ENCODE measurements at regions not wholly inside any gene's neighbourhood (a gene's known extent, or its start where the extent isn't known, plus 50 kb on each side); places are given as distances from the start of the nearest gene placed in this dataset.
"Not testable (repeated sequence)": the region's sequence is repeated elsewhere in the genome, so short reads cannot be mapped to it uniquely, and the experiment has no call there.

DNA sequence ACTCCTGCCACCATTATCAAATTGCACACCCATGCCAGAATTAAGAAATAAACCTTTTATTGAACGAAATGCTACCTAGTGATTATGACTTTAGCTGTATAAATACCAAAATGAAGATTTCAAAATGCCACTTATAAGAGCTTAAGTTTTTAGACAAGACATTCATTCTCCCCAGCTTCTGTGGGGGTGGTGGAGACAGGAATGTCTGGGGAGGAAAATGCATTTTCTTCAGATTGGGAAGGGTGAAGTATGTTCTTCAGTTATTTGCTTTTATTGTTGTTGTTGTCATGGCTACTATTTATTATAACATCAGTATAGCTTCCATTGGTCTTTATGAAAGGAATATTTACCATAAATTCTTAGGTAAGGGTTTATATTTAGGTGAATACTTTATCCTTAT lies 132.7 kb upstream of the GMNC start:
- intact Hi-C loops (cut with DNase I) = no loop called here
- no peak for DNase-seq

DNA sequence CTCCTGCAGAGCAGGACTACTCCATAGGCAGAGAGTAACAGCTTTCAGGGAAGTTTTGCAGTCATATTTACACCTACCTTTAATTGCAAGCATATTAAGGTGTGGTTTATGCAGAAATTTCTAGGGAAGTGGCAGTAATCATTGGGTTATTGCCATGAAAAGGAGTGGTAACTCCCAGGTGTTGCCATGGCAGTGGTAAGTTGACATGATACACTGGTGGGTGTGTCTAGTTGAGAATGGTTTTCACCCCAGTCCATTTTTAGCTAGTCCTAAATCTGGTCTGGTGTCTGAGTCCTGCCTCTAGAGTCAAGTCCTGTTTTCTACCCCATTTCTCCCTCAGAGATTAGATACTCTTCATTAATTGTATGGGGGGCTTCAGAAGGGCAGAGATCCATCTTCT lies 128.4 kb upstream of the GMNC start:
- DNase-seq = no peak

DNA sequence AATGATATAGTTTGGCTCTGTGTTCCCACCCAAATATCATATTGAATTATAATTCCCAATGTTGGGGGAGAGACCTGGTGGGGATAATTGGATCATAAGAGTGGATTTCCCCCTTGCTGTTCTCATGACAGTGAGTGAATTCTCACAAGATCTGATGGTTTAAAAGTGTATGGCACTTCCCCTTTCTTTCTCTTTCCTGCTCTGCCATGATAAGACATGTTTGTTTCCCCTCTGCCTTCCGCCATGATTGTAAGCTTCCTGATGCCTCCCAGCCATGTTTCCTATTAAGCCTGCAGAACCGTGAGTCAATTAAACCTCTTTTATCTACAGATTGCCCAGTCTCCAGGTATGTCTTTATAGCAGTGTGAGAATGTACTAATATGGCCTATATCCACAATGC lies 126.7 kb upstream of the GMNC start:
- intact Hi-C loops (cut with DNase I) = no loop called here
- no peak for DNase-seq

More for the DNA sequence above, 128.4 kb upstream of the GMNC start:
- intact Hi-C loops (cut with DNase I) = no loop called here

DNA sequence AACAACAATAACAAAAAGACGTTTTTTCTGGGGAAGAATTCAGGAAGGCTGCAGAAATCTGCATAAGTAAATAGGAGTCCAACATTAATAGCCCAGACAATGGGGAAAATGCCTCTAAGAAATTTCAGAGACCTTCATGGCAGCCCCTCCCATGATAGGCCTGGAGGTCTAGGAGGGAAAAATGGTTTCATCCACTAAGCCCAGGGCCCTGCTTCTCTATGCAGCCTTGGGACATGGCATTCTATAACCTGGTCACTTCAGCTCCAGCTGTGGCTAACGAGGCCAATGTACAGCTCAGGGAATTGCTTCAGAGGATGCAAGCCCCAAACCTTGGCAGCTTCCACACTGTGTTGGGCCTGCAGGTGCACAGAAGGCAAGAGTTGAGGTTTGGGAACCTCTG lies 125.6 kb upstream of the GMNC start:
- intact Hi-C loops (cut with DNase I) = no loop called here
- DNase-seq = no peak

DNA sequence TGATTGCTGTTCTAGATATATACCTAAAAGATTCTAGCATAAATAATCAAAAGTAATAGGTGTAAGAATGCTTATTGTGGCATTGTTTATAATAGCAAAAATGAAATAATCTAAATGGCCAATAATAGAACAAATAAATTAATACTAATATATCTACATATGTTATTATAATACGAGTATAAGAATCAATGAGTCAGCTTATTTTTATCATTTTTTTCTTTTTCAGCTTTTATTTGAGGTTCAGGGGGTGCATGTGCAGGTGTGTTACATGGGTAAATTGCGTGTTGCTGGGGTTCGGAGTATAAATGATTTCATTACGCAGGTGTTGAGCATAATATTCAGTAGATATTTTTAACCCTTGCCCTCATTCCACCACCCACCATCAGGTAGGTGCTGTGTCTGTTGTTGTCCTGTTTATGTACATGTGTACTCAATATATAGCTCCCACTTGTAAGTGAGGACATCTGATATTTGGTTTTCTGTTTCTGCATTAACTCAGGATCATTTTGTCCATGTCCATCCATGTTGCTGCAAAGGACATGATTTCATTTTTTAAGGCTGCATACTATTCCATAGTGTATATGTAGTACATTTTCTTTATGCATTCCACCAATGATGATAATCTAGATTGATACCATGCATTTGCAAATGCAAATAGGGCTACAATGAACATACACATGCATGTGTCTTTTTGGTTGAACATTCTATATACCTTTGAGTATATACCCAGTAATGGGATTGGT lies 122.2 kb upstream of the GMNC start:
- intact Hi-C loops (cut with DNase I) = no loop called here
- no peak for DNase-seq

DNA sequence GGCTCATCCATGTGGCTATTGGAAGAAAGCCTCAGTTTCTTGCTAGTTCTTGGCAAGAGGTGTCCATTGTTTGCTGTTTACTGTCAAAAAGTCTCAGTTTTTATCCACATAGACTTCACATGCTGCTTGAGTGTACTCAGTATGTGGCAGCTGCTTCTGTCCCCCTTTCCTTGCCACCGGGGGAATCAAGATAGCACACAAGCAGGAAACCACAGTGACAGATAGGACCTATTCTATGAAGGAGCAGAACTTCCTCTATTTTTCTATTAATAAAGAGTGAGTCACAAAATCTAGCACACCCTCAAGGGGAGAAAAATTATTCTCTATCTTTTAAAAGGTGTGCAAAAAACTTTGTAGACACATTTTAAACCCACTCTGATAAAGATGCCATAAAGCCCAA lies 121.4 kb upstream of the GMNC start:
- intact Hi-C loops (cut with DNase I) = no loop called here
- DNase-seq = no peak

DNA sequence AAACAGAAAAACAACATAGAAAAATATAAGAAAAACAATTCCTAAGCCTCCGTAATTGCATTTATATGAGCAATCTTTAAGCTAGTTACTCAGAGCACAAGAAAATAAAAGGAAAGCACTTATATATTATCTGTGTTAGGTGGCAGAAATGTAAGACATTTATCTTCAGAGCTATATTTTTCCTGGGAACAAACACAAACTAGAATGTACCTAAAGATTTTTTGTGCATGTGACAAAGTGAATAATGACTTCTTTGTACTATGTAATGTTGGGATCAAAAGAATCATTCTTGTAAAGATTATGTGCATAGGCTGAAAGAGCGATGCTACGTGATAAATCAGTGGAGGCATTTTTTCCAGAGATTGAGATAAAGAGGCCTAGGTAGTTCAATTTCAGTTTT lies 111.3 kb upstream of the GMNC start:
- intact Hi-C loops (cut with DNase I) = no loop called here
- no peak for DNase-seq

DNA sequence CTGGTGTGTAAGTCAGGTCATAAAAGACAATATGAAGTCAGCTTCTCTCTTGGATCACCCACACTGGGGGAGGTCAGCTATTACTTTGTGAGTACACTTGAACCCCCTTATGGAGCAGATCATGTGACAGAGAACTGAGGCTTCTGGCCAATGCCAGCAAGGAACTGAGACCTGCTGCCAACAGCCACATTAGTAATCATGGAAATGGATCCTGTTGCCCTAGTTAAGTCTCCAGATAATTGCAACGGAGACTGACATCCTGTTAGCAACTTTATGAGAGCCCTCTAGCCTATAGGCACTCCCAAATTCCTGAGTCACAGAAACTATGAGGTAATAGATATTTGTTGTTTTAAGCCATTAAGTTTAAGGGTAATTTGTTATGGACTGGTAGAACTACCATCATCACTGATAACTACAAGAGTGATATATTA lies 110.4 kb upstream of the GMNC start:
- intact Hi-C loops (cut with DNase I) = no loop called here
- DNase-seq = no peak

DNA sequence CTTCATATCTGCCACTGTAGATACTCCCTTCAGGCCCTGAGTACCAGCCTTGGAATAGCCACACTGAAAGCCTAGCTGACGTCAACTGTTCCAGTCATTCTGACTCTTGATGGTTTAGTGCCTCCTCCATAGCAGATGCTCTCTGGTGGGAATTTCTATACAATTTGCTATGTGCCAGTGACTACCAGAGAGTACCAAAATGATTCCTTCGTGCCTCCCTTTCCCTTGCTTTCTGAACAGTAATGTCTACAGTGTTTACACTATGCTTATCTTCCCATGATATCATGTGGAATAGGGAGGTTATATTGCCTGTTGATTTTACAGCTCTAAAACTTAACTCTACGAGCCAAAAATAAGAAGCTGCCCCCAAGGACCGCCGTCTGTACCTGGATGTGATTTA lies 109.7 kb upstream of the GMNC start:
- intact Hi-C loops (cut with DNase I) = no loop called here
- DNase-seq = no peak

DNA sequence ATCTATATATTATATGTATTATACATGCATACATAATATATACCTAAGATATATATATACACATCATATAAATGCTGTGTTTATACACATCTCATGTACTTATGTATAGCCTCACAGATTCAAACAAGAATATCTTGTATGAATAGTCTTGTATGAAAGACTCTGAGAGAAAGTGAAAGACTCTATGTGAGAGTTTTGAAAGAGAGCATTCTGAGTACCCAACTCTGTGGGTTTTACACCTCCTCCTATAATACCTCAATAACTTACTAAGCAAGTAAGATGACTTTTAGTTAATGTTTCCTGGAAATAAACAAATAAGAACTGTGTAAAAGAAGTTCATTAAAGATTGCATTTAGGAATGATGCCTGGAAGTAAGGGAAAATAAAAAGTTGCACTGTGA lies 108.1 kb upstream of the GMNC start:
- DNase-seq = no peak
- intact Hi-C loops (cut with DNase I) = no loop called here

DNA sequence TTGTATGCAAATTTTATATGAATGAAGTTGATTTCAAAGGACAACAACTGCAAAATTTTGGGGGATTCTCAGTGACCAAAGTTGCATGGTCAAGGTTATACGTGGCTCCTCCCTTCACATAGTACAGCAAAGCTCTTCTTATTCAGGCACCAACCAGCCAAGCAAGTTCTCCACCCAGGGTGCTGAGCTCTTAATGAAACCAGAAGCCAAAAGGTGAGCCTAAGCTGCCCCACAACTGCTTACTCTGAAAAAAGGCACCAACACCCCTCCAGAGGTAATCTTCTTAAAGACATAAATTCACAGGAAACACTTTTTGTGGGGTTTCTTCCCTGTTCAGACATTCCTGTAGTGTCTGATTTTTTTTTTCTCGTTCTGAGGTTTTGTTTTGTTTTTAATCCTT lies 106.1 kb upstream of the GMNC start:
- intact Hi-C loops (cut with DNase I) = no loop called here

DNA sequence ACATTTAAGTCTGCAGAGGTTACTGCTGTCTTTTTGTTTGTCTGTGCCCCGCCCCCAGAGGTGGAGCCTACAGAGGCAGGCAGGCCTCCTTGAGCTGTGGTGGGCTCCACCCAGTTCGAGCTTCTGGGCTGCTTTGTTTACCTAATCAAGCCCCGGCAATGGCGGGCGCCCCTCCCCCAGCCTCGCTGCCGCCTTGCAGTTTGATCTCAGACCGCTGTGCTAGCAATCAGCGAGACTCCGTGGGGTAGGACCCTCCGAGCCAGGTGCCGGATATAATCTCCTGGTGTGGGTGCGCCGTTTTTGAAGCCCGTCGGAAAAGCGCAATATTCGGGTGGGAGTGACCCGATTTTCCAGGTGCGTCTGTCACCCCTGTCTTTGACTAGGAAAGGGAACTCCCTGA lies 102.4 kb upstream of the GMNC start:
- DNase-seq; intact Hi-C loops (cut with DNase I): not testable (repeated sequence)

More for the DNA sequence above, 106.1 kb upstream of the GMNC start:
- no peak for DNase-seq

DNA sequence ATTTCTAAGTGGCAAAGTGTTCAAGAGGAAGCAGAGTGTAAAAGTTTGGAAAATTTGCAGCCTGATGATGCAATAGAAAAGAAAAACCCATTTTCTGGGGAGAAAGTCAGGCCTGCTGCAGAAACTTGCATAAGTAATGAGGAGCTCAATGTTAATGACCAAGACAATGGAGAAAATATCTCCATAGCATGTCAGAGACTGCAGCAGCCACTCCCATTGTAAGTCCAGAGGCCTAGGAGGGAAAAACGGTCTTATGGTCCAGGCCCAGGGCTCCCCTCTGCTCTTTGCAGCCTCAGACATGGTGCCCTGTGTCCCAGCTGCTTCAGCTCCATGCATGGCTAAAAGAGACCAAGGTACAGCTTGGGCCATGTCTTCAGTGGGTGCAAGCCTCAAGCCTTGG lies 96.6 kb upstream of the GMNC start:
- DNase-seq = no peak
- intact Hi-C loops (cut with DNase I) = no loop called here

DNA sequence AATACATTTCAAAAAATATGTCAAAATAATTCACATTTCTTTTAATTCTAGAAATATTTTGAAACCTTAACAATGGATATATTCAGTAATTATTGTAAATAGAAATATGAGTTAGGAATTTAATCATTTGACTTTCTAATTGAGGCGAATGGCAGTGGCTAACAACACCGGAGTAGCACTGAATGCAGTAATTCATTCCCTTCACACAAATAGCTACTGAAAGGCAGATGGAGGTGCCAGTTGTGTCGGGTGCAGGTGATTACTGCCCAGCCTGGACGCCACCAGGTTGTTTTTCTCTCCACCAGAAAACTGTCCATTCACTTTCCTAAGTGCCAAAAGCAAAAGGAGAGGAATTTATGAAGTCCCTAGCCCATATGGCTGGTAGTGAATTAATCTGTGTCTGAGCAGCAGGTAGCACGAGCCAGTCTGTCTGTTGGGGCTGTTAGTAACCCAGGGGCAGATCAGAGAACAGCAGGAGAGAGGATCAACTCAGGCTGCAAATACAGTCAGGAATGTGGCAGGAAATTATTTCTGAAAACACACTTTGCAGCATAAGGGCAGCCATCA lies 79.3 kb upstream of the GMNC start:
- intact Hi-C loops (cut with DNase I) = no loop called here
- no peak for DNase-seq

DNA sequence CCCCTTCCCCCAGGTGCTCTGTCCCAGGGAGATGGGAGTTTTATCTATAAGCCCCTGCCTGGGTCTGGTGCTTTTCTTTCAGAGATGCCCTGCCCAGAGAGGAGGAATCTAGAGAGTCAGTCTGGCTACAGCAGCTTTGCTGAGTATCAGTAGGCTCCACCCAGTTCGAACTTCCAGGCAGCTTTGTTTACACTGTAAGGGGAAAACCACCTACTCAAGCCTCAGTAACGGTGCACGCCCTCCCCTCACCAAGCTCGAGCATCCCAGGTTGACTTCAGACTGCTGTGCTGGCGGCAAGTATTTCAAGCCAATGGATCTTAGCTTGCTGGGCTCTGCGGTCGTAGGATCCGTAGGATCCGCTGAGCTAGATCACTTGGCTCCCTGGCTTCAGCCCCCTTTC lies 72.1 kb upstream of the GMNC start:
- DNase-seq; intact Hi-C loops (cut with DNase I): not testable (repeated sequence)

DNA sequence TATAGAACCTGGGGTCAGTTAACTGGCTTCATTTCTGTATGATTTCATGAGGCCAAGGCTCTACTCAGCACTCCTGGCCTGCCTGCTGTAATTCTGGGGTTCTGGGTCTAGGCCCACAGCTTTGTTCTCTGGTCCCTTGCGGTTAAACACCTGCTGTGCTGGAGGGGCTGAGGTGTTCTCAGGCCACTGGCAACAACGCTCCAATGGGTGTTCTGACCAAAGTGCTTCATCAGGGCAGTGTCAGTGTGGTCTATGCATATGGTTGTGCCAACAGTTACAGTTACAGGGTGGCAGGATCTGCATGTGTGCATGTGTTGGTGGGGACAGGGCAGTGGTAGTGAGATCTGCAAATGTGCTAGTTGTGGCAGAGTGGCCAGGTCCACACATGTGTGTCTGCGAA lies 64.1 kb upstream of the GMNC start:
- intact Hi-C loops (cut with DNase I) = no loop called here
- DNase-seq = no peak

DNA sequence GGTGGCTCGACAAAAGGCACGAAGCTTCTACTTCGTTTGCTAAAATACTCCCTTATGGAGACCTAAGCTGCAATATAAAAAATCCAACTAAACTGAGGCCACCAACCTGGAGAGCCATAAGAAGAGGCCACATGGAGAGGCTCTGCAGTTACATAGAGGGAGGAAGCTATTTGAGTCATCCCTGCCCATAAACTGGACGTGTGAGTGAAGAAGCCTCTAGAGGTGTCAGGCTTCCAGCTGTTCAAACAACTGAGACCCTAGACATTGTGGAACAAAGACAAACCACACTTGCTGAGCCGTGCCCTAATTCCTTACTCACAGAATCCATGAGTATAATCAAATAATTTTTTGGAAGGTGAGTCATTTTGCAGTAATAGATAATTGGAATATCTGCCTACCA lies 50.2 kb upstream of the GMNC start:
- DNase-seq = no peak
- intact Hi-C loops (cut with DNase I) = no loop called here

All from posterior cingulate gyrus (tissue), 11 donors.